SK-N-SH treated with all-trans-retinoic acid at 6 μM for 48 hours (cell line): ENCODE measurements at regions not wholly inside any gene's neighbourhood (a gene's known extent, or its start where the extent isn't known, plus 50 kb on each side); places are given as distances from the start of the nearest gene placed in this dataset.

Source experiments
- ATAC-seq: fragments of 200-7000 bp; cut with Tn5 transposase; 3 replicates; pipeline ENCODE4 v1.9.1; 2020; ENCODE audit warnings: mild to moderate bottlenecking, moderate library complexity
- ARNTL ChIP-seq: fragments of 450-650 bp; formaldehyde crosslinking; IDR thresholded peaks from 2 replicates; pipeline ENCODE4 v1.5.0; 2020; ENCODE audit warnings: low read depth, mild to moderate bottlenecking, moderate library complexity, borderline replicate concordance
- CSDC2 ChIP-seq: fragments of 250-450 bp; sonication (Bioruptor Pico); IDR thresholded peaks from 2 replicates; pipeline ENCODE4 v1.5.0; 2020; ENCODE audit warnings: mild to moderate bottlenecking, moderate library complexity
- CSRNP3 ChIP-seq: fragments of 250-450 bp; sonication (Bioruptor Pico); IDR thresholded peaks from 2 replicates; pipeline ENCODE4 v1.5.1; 2021; ENCODE audit warnings: mild to moderate bottlenecking, moderate library complexity
- ESRRG ChIP-seq: fragments of 250-450 bp; sonication (Bioruptor Pico); IDR thresholded peaks from 2 replicates; pipeline ENCODE4 v1.6.1; 2021; ENCODE audit warnings: mild to moderate bottlenecking
- GLIS3 ChIP-seq: fragments of 250-450 bp; sonication (Bioruptor Pico); IDR thresholded peaks from 2 replicates; pipeline ENCODE4 v1.5.0; 2020; ENCODE audit warnings: mild to moderate bottlenecking, moderate library complexity
- ISL1 ChIP-seq: fragments of 250-450 bp; sonication (Bioruptor Pico); IDR thresholded peaks from 2 replicates; pipeline ENCODE4 v2.1.2; 2022; ENCODE audit warnings: mild to moderate bottlenecking, moderate library complexity
- OSR1 ChIP-seq: fragments of 250-450 bp; sonication (Bioruptor Pico); IDR thresholded peaks from 2 replicates; pipeline ENCODE4 v1.8.0; 2022; ENCODE audit warnings: moderate library complexity, mild to moderate bottlenecking, inconsistent platforms
- POU6F1 ChIP-seq: fragments of 250-450 bp; sonication (Bioruptor Pico); IDR thresholded peaks from 2 replicates; pipeline ENCODE4 v1.8.0; 2021; ENCODE audit warnings: low read depth, mild to moderate bottlenecking, moderate library complexity, borderline replicate concordance
- PPARA ChIP-seq: fragments of 250-450 bp; sonication (Bioruptor Pico); IDR thresholded peaks from 2 replicates; pipeline ENCODE4 v1.5.0; 2020; ENCODE audit warnings: mild to moderate bottlenecking, borderline replicate concordance
- SNAI2 ChIP-seq: fragments of 250-450 bp; sonication (Bioruptor Pico); IDR thresholded peaks from 2 replicates; pipeline ENCODE4 v1.5.0; 2020; ENCODE audit warnings: mild to moderate bottlenecking, moderate library complexity
- TCF4 ChIP-seq: fragments of 250-450 bp; sonication (Bioruptor Pico); IDR thresholded peaks from 2 replicates; pipeline ENCODE4 v1.8.0; 2021; ENCODE audit warnings: mild to moderate bottlenecking, moderate library complexity, borderline replicate concordance
- TSHZ2 ChIP-seq: fragments of 250-450 bp; sonication (Bioruptor Pico); IDR thresholded peaks from 2 replicates; pipeline ENCODE4 v1.5.0; 2020; ENCODE audit warnings: mild to moderate bottlenecking, moderate library complexity
- ZC3H10 ChIP-seq: fragments of 250-450 bp; sonication (Bioruptor Pico); IDR thresholded peaks from 2 replicates; pipeline ENCODE4 v1.5.1; 2021; ENCODE audit warnings: mild to moderate bottlenecking, moderate library complexity
- ZFP3 ChIP-seq: fragments of 250-450 bp; sonication (Bioruptor Pico); IDR thresholded peaks from 2 replicates; pipeline ENCODE4 v1.5.0; 2020; ENCODE audit warnings: mild to moderate bottlenecking, moderate library complexity
- ZFP30 ChIP-seq: fragments of 450-650 bp; formaldehyde crosslinking; IDR thresholded peaks from 2 replicates; pipeline ENCODE4 v1.5.0; 2022; ENCODE audit warnings: mild to moderate bottlenecking, moderate library complexity
- ZNF565 ChIP-seq: fragments of 450-650 bp; formaldehyde crosslinking; conservative IDR thresholded peaks from 2 replicates; pipeline ENCODE4 v1.5.0; 2020; ENCODE audit warnings: low read depth, mild to moderate bottlenecking, moderate library complexity
- ZNF70 ChIP-seq: fragments of 450-650 bp; formaldehyde crosslinking; IDR thresholded peaks from 2 replicates; pipeline ENCODE4 v1.5.0; 2020; ENCODE audit warnings: mild to moderate bottlenecking, moderate library complexity
- ZNF8 ChIP-seq: fragments of 450-650 bp; formaldehyde crosslinking; IDR thresholded peaks from 2 replicates; pipeline ENCODE4 v1.5.0; 2020; ENCODE audit warnings: mild to moderate bottlenecking, moderate library complexity

- TF ChIP-seq TSHZ2 (CRISPR knock-in tag) (no peak), OSR1 (CRISPR knock-in tag) (no peak)
Measured at GRCh38 chr10:78838141-78838657, 230.6 kb upstream of the ZMIZ1 start (continued).

GRCh38 chr10:78843495-78843894 lies 225.3 kb upstream of the ZMIZ1 start:
- ATAC-seq: no peak
- TF ChIP-seq ZNF70 (CRISPR knock-in tag) (no peak), ZFP3 (CRISPR knock-in tag) (no peak), PPARA (CRISPR knock-in tag) (no peak), ZFP30 (no peak), ZNF565 (CRISPR knock-in tag) (no peak)

GRCh38 chr10:78844960-78845607 lies 223.7 kb upstream of the ZMIZ1 start:
- TF ChIP-seq ZNF8 (CRISPR knock-in tag) (no peak), SNAI2 (no peak), ZFP30 (no peak), CSRNP3 (CRISPR knock-in tag) (no peak)
- ATAC-seq: peak; percentile 45; the same call in 1 of the 3 replicates

GRCh38 chr10:78846071-78846470 lies 222.7 kb upstream of the ZMIZ1 start:
- TF ChIP-seq GLIS3 (CRISPR knock-in tag) (no peak), CSDC2 (no peak), TSHZ2 (CRISPR knock-in tag) (no peak), ZC3H10 (CRISPR knock-in tag) (no peak), SNAI2 (no peak)
- ATAC-seq: no peak

GRCh38 chr10:78846760-78847159 lies 222.0 kb upstream of the ZMIZ1 start:
- no peak for TF ChIP-seq CSDC2
- no peak for TF ChIP-seq ISL1
- TF ChIP-seq TCF4 (CRISPR knock-in tag): no peak
- TF ChIP-seq ARNTL (CRISPR knock-in tag): no peak
- no peak for TF ChIP-seq ZNF70 (CRISPR knock-in tag)
- no peak for TF ChIP-seq PPARA (CRISPR knock-in tag)
- TF ChIP-seq ESRRG: no peak
- TF ChIP-seq POU6F1 (CRISPR knock-in tag): no peak
- ATAC-seq: no peak; the same call in 2 of the 3 replicates
